GM12874 (cell line): ENCODE measurements at regions not wholly inside any gene's neighbourhood (a gene's known extent, or its start where the extent isn't known, plus 50 kb on each side); places are given as distances from the start of the nearest gene placed in this dataset.

Source experiments
- CTCF ChIP-seq: IDR thresholded peaks from 2 replicates; pipeline ENCODE4 v1.5.1; 2011; ENCODE audit warnings: low read depth, mild to moderate bottlenecking, control low read depth, low read length, moderate library complexity; ENCODE audit not compliant: insufficient read depth

- TF ChIP-seq CTCF, result no peak
These were observed 50.0 kb upstream of the ACYP2 start for GRCh38 chr2:54065411-54065810.

DNA sequence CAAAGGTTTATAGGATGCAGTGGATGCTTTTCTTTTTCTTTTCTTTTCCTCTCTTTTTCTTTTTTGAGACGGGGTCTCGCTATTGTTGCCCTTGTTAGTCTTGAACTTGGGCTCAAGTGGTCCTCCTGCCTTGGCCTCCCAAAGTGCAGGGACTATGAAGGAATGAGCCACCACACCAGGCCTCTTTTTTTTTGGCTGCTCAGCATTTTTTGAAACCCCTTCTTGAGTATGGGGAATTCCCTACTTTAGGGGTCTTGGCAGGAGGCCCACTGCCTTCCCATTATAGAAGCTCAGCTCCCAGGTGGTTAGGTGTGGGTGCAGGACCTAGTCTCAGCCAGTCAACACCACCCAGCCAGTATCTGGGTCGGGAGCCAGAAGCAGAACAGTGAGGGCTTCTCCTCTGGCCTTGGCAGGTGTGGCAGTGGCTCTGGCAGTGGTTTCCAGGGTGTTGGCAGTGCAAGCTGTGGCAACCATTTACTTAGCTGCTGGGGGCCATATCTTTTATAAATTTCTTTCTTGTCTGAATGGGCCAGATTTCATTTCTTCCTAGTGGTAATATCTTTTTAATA lies 51.4 kb upstream of the ACYP2 start:
- TF ChIP-seq CTCF, result no peak

DNA sequence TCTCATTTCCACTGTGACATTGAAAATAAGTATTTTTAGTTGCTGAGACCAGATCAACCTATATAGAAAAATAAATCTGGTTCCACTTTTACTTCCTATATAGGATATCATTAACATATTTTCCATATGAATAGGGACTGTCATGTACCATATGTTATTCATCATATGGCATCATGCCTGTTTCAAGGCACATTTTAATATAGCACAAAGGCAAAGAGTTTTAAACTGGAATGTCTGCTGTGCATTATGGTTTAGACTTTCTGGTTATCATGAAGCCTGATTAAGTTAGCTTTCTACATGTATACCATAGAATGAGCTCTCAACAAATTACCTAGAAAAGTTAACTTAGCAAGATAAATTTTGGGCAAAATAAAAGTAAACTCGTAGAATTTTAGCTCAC lies 53.0 kb upstream of the ACYP2 start:
- TF ChIP-seq CTCF, result no peak

DNA sequence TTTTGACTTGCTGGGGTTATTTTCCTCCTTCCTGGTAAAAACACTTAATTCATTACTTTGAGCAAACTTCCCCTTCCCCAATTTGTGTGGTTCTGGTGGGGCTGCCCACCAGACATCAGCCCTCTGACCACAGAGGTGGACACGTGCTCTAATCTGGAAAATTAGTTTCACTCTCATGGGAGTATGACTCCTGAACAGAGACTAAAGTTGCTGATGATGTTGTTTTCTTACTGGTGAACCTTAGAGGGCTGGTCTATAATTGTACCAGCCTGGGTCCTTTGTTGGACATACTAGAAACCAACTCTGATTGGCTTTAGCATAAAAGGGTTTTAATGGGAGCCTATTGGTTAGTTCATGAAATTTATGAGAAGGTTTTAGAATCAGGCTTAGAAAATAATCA lies 54.1 kb upstream of the ACYP2 start:
- no peak for TF ChIP-seq CTCF

DNA sequence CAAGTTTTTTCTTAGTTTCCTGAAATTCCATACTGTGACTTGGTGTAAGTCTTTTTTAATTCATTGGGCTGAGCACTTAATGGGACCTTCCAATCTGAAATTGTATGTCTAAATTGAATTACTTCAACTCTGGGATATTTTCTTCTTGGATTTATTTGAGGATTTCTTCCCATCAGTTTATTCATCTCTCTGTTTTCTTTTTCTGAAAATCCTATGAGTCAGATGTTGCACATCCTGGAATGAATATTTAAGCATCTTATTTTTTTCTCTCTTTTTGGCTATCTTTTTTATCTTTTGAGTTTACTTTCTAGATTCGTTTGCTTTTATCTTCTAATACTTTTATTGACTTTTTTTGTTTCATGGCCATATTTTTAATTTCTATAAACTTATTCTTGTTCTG lies 55.4 kb upstream of the ACYP2 start:
- no peak for TF ChIP-seq CTCF

GRCh38 chr2:54059504-54059903 lies 55.9 kb upstream of the ACYP2 start:
- no peak for TF ChIP-seq CTCF

DNA sequence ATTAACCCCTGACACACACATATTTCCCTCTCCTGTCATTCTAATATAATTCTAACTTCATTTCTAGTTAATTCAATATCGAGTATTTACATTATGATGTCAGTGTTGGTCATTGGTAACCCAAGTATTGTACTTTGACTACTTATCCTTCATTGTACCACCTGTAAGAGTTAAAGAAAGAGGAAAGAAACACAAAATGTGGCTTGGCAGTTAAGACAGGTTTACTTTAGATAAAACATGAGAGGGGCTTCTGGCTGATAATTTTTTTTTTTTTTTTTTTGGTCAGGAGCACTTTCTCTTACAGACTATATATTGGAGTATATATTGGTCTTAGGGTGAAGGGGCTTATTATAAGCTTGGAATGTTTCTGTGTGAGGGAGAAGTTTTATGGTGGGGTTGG lies 57.0 kb upstream of the ACYP2 start:
- no peak for TF ChIP-seq CTCF
